ENCODE measurements at regions not wholly inside any gene's neighbourhood (a gene's known extent, or its start where the extent isn't known, plus 50 kb on each side); places are given as distances from the start of the nearest gene placed in this dataset.

DNA sequence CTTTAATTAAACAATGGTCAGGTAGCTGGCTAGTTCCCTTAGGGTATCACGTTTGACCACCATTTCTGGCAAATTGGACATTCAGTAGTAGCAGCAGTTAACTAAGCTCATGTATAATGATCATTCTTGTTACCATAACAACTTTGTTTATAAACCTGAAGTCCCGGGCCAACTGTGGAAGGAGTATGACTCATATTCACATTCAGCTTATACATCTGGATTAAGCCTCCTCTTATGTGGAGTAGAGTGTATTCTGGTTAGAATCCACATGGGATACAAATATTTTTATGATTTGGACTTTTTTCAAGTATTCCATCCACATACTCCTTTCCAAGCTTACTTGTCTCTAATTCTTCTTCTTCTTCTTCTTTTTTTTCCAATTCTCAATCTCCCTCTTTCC, 70.3 kb upstream of the ZSWIM2 start:
- DNase-seq, result no peak

DNA sequence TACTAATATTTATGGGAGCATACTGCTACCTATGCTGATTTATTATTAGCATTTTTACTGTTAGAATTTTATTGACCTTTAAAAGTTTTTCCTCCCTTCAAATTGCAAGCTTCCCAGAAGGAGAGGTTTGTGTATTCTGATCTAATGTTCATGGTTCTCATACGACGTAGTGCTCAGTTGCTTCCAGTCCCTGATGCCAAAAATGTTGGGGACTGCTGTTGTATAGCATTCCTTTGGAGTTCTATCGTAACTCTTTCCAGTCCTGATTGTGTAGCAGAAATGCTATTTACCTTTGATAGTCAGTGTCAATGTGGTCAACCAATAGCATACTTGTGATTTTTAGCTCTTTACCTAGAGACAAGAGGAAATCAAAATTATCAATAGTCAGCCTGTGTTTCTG, 69.5 kb upstream of the ZSWIM2 start:
- no peak for DNase-seq

- DNase-seq, result no peak
Measured at GRCh38 chr2:186917866-186918265, 68.9 kb upstream of the ZSWIM2 start.

- DNase-seq, result no peak
Measured at GRCh38 chr2:186913870-186914269, 64.9 kb upstream of the ZSWIM2 start.

DNA sequence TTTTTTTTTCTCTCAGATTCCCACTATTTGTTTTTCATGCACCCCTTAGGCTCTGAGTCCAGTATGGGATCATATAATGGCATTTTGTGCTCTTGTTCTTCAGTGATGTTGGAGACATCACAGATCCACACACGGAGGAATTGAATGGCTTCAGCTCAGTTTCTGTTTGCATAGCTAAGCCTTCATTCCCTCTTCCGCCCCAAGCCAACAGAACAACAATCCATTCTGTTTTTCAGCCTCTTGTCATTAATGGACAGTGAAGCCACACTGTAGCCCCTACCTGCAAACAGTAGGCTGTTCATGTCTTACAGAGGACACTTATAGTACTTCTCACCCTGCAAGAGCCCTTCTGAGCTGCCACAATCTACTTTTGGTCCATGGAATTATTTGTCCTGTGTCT, 64.0 kb upstream of the ZSWIM2 start:
- DNase-seq, result no peak

- DNase-seq, result no peak
Measured at GRCh38 chr2:186911551-186912085, 62.6 kb upstream of the ZSWIM2 start.

DNA sequence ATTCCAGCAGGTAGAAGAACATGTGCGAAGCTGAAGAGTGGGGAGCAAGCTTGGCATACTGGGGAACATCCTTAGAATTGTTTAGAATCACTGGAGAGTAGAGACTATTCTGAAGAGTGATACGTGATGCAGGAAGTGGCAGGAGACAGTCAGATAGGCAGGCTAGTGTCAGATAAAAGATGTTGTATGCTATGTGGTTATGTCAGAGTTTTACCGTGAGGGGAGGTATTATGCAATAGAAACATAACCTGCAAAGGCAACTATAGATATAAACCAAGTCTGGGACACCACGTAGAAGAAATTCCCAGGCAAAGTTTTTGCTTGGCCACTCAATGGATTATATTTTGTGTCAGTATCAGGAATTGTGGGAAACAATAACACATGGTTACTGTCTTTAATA, 62.0 kb upstream of the ZSWIM2 start:
- no peak for DNase-seq

GRCh38 chr2:186909095-186909494, 60.1 kb upstream of the ZSWIM2 start:
- no peak for DNase-seq

- no peak for DNase-seq
Measured at GRCh38 chr2:186907897-186908296, 58.9 kb upstream of the ZSWIM2 start.

GRCh38 chr2:186903216-186903615, 54.2 kb upstream of the ZSWIM2 start:
- DNase-seq, result no peak

All from NCI-H1694 (cell line).